CD14-positive monocyte (primary cell): ENCODE measurements at regions not wholly inside any gene's neighbourhood (a gene's known extent, or its start where the extent isn't known, plus 50 kb on each side); places are given as distances from the start of the nearest gene placed in this dataset.

ENCODE experiments used
- DNase-seq, 3 donors: peaks; one replicate each; pipeline ENCODE4 v3.0.0-alpha.2; 2011 to 2022
- H2AFZ ChIP-seq: 2 replicates; pipeline ENCODE4 v1.6.0; 2012; ENCODE audit warnings: mild to moderate bottlenecking, low read depth, low read length, inconsistent platforms; ENCODE audit not compliant: insufficient read depth, poor library complexity, severe bottlenecking
- H3K27ac ChIP-seq, 2 donors: 1 replicate in 1 of 2; 2 replicates in 1 of 2; pipeline ENCODE4 v1.5.1; 2012 to 2013; ENCODE audit warnings: low read length in 2 of 2, control low read depth in 1 of 2, inconsistent platforms in 1 of 2, low read depth in 1 of 2, mild to moderate bottlenecking in 1 of 2
- H3K27me3 ChIP-seq, 2 donors: one replicate each; pipeline versions ENCODE4 v1.6.0 to v1.6.1; 2011 to 2013; ENCODE audit warnings: low read length in 2 of 2; ENCODE audit not compliant: control insufficient read depth in 2 of 2, insufficient read depth in 2 of 2
- H3K36me3 ChIP-seq, 2 donors: replicated peaks in 1 of 2; 1 replicate in 1 of 2; 2 replicates in 1 of 2; pipeline versions ENCODE4 v1.5.1 to v1.6.1; 2012 to 2013; ENCODE audit warnings: low read length in 2 of 2, control low read depth in 1 of 2, inconsistent platforms in 1 of 2, mild to moderate bottlenecking in 1 of 2; ENCODE audit not compliant: insufficient read depth in 2 of 2, control insufficient read depth in 1 of 2
- H3K4me1 ChIP-seq, 2 donors: 1 replicate in 1 of 2; 2 replicates in 1 of 2; pipeline versions ENCODE4 v1.5.1 to v1.6.1; 2012 to 2013; ENCODE audit warnings: low read length in 2 of 2, control low read depth in 1 of 2, inconsistent platforms in 1 of 2, mild to moderate bottlenecking in 1 of 2, moderate library complexity in 1 of 2; ENCODE audit not compliant: insufficient read depth in 2 of 2, control insufficient read depth in 1 of 2
- H3K4me2 ChIP-seq: replicated peaks from 2 replicates; pipeline ENCODE3; 2012; ENCODE audit warnings: low read length, moderate library complexity, mild to moderate bottlenecking; ENCODE audit not compliant: poor library complexity, severe bottlenecking; ENCODE audit errors: extremely low read depth
- H3K4me3 ChIP-seq, 3 experiments: fragments of 200-600 bp in 1 of 3; sonication (generic) in 1 of 3; replicated peaks in 1 of 3; 1 replicate in 2 of 3; 2 replicates in 1 of 3; pipeline ENCODE4 v1.5.1; 2011 to 2013; ENCODE audit warnings: low read length in 3 of 3, mild to moderate bottlenecking in 3 of 3, control low read depth in 2 of 3, low read depth in 2 of 3, inconsistent platforms in 1 of 3, moderate library complexity in 1 of 3
- H3K79me2 ChIP-seq: 2 replicates; pipeline ENCODE4 v1.6.0; 2012; ENCODE audit warnings: mild to moderate bottlenecking, control low read depth, inconsistent platforms, low read length, moderate library complexity; ENCODE audit not compliant: insufficient read depth
- H3K9ac ChIP-seq: 2 replicates; pipeline ENCODE4 v1.6.0; 2017; ENCODE audit warnings: low read length, mild to moderate bottlenecking; ENCODE audit not compliant: insufficient read depth, poor library complexity, severe bottlenecking
- H3K9me3 ChIP-seq, 2 donors: replicated peaks in 1 of 2; 1 replicate in 1 of 2; 2 replicates in 1 of 2; pipeline versions ENCODE4 v1.5.1 to v1.6.1; 2012 to 2013; ENCODE audit warnings: low read length in 2 of 2, control low read depth in 1 of 2; ENCODE audit not compliant: control insufficient read depth in 1 of 2, insufficient read depth in 1 of 2
- H4K20me1 ChIP-seq: 2 replicates; pipeline ENCODE4 v1.6.0; 2012; ENCODE audit warnings: mild to moderate bottlenecking, low read length, control low read depth, moderate library complexity; ENCODE audit not compliant: insufficient read depth
- H3K27ac Mint-ChIP-seq, 7 donors: one replicate each; pipeline ENCODE4 v1.8.0; 2020; ENCODE audit warnings: mild to moderate bottlenecking in 7 of 7, mixed read lengths in 7 of 7, moderate library complexity in 6 of 7, inconsistent platforms in 2 of 7
- H3K27me3 Mint-ChIP-seq, 3 donors: one replicate each; pipeline ENCODE4 v1.8.0; 2021 to 2022; ENCODE audit warnings: low read depth in 3 of 3, mild to moderate bottlenecking in 3 of 3, mixed read lengths in 3 of 3, moderate library complexity in 3 of 3, inconsistent platforms in 1 of 3
- H3K36me3 Mint-ChIP-seq, 2 donors: one replicate each; pipeline ENCODE4 v1.8.0; 2020; ENCODE audit warnings: mixed read lengths in 2 of 2, inconsistent platforms in 1 of 2, mild to moderate bottlenecking in 1 of 2
- H3K4me1 Mint-ChIP-seq: one replicate; pipeline ENCODE4 v1.8.0; 2020; ENCODE audit warnings: mild to moderate bottlenecking, mixed read lengths
- H3K4me3 Mint-ChIP-seq, 2 donors: one replicate each; pipeline ENCODE4 v1.8.0; 2020; ENCODE audit warnings: mild to moderate bottlenecking in 2 of 2, mixed read lengths in 2 of 2, moderate library complexity in 1 of 2
- H3K9me3 Mint-ChIP-seq, 7 donors: one replicate each; pipeline ENCODE4 v1.8.0; 2020 to 2022; ENCODE audit warnings: mixed read lengths in 7 of 7, mild to moderate bottlenecking in 6 of 7, moderate library complexity in 6 of 7, inconsistent platforms in 2 of 7
- CTCF ChIP-seq: fragments of 200-600 bp; IDR thresholded peaks from one replicate; pipeline ENCODE4 v1.8.0; 2022; ENCODE audit warnings: antibody characterized with exemption, mild to moderate bottlenecking
- WGBS: methylation state at CpG from one replicate; pipeline ENCODE4 v1.1.5; 2013; ENCODE audit warnings: missing lambda C conversion rate; ENCODE audit not compliant: insufficient coverage; 5-methylcytosine and 5-hydroxymethylcytosine counted together
- intact Hi-C, 2 donors: fragments of 100-400 bp; cut with micrococcal nuclease; formaldehyde crosslinking; loops; one replicate each; pipeline versions ENCODE4 v1.15.0 to v1.15.1; 2023

DNA sequence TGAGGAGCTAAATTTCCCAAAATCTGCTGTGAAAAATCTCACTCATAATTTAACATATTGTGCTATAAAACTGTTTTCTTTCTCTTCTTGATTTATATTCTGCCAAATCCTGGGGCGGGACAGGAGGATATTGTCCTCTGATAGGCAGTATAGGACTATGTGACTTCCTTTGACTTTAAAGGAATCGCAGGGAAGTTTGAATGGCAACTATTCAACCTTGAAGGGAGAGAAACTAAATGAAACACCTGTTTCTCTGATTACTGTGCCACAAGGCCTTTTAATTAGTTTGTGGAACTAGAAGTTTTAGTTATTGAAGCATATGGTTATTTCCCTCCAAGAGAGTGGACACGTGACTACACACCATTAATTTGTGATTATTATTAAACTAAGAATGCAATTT lies 607.4 kb downstream of the GATA3 start:
- Histone ChIP-seq H4K20me1 (no peaks in the 10 kb centered on the region), H3K9me3 (no peaks in the 10 kb centered on the region), H3K9ac (no peak overlapping the region), H3K27me3 (no peaks in the 10 kb centered on the region), H3K4me1 (no peaks in the 10 kb centered on the region), H3K79me2 (no peaks in the 10 kb centered on the region), H3K36me3 (no peaks in the 10 kb centered on the region), H3K27ac (no peak overlapping the region), H3K4me3 (no peak overlapping the region), H2AFZ (no peak overlapping the region), H3K4me2 (no peak overlapping the region)
- H3K4me3 Mint-ChIP-seq, result no peak overlapping the region
- TF ChIP-seq CTCF, result no peak
- intact Hi-C loops, result no loop called here
- DNase-seq, result no peak
- H3K4me1 Mint-ChIP-seq, result peaks cover 3% of the 10 kb centered on the region
- H3K27ac Mint-ChIP-seq, result no peak overlapping the region
- peaks cover 0 to 3% (median 0%) of the 10 kb centered on the region in 3 donors for H3K27me3 Mint-ChIP-seq
- WGBS, result no CpG with 5 or more reads among the region's 3 CpGs
- H3K9me3 Mint-ChIP-seq, result peaks cover 0 to 7% (median 0%) of the 10 kb centered on the region in 7 donors
- H3K36me3 Mint-ChIP-seq, result no peaks in the 10 kb centered on the region

DNA sequence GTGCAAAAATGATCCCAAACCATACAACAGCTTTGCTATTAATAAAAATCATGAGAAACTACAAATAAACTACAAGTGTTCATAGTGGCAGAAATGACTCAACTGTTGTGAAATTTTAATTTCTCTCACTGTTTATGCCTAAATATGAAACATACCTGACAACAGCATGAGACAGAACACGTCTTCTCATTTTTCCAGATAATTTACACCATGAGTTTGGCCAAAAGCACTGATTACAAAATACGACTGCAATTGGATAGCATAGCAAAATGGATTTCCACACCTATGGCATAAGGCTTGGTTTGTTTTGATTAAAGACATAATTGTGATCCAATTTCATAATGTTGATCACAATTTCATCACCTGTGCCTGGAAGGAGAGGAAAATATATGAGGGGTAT lies 608.6 kb downstream of the GATA3 start:
- H3K27ac Mint-ChIP-seq, result no peak overlapping the region
- Histone ChIP-seq H4K20me1 (no peaks in the 10 kb centered on the region), H3K27me3 (no peaks in the 10 kb centered on the region), H2AFZ (no peak overlapping the region), H3K9ac (no peak overlapping the region), H3K79me2 (no peaks in the 10 kb centered on the region), H3K27ac (no peak overlapping the region), H3K4me2 (no peak overlapping the region), H3K4me3 (no peak overlapping the region), H3K9me3 (peaks cover 0 to 4% of the 10 kb centered on the region in 2 donors), H3K4me1 (no peaks in the 10 kb centered on the region), H3K36me3 (no peaks in the 10 kb centered on the region)
- H3K4me1 Mint-ChIP-seq, result peaks cover 3% of the 10 kb centered on the region
- no peak for TF ChIP-seq CTCF
- peaks cover 0 to 1% (median 0%) of the 10 kb centered on the region in 3 donors for H3K27me3 Mint-ChIP-seq
- no CpG with 5 or more reads among the region's 2 CpGs for WGBS
- intact Hi-C loops, result no loop called here
- no peak for DNase-seq
- H3K9me3 Mint-ChIP-seq, result peaks cover 0 to 6% (median 2%) of the 10 kb centered on the region in 7 donors
- no peaks in the 10 kb centered on the region for H3K36me3 Mint-ChIP-seq
- no peak overlapping the region for H3K4me3 Mint-ChIP-seq
